ENCODE measurements at regions not wholly inside any gene's neighbourhood (a gene's known extent, or its start where the extent isn't known, plus 50 kb on each side); places are given as distances from the start of the nearest gene placed in this dataset.

GRCh38 chr12:25645427-25645826 lies 92.3 kb upstream of the LMNTD1 start:
- no peak for TF ChIP-seq TAF1 (IDR thresholded peaks at IDR 0.05; ENCODE audit: low read depth)
- TF ChIP-seq, protein P1, sequence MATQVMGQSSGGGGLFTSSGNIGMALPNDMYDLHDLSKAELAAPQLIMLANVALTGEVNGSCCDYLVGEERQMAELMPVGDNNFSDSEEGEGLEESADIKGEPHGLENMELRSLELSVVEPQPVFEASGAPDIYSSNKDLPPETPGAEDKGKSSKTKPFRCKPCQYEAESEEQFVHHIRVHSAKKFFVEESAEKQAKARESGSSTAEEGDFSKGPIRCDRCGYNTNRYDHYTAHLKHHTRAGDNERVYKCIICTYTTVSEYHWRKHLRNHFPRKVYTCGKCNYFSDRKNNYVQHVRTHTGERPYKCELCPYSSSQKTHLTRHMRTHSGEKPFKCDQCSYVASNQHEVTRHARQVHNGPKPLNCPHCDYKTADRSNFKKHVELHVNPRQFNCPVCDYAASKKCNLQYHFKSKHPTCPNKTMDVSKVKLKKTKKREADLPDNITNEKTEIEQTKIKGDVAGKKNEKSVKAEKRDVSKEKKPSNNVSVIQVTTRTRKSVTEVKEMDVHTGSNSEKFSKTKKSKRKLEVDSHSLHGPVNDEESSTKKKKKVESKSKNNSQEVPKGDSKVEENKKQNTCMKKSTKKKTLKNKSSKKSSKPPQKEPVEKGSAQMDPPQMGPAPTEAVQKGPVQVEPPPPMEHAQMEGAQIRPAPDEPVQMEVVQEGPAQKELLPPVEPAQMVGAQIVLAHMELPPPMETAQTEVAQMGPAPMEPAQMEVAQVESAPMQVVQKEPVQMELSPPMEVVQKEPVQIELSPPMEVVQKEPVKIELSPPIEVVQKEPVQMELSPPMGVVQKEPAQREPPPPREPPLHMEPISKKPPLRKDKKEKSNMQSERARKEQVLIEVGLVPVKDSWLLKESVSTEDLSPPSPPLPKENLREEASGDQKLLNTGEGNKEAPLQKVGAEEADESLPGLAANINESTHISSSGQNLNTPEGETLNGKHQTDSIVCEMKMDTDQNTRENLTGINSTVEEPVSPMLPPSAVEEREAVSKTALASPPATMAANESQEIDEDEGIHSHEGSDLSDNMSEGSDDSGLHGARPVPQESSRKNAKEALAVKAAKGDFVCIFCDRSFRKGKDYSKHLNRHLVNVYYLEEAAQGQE (IDR thresholded peaks at IDR 0.05; ENCODE audit: borderline replicate concordance), result no peak
- TF ChIP-seq, protein P2, sequence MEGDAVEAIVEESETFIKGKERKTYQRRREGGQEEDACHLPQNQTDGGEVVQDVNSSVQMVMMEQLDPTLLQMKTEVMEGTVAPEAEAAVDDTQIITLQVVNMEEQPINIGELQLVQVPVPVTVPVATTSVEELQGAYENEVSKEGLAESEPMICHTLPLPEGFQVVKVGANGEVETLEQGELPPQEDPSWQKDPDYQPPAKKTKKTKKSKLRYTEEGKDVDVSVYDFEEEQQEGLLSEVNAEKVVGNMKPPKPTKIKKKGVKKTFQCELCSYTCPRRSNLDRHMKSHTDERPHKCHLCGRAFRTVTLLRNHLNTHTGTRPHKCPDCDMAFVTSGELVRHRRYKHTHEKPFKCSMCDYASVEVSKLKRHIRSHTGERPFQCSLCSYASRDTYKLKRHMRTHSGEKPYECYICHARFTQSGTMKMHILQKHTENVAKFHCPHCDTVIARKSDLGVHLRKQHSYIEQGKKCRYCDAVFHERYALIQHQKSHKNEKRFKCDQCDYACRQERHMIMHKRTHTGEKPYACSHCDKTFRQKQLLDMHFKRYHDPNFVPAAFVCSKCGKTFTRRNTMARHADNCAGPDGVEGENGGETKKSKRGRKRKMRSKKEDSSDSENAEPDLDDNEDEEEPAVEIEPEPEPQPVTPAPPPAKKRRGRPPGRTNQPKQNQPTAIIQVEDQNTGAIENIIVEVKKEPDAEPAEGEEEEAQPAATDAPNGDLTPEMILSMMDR (IDR thresholded peaks at IDR 0.05; ENCODE audit: poor library complexity, severe bottlenecking), result no peak
- no peak for TF ChIP-seq RAD21 (conservative IDR thresholded peaks at IDR 0.05)
- TF ChIP-seq POLR2AphosphoS5 (IDR thresholded peaks at IDR 0.05), result no peak
- TF ChIP-seq EZH2 (IDR thresholded peaks at IDR 0.05; ENCODE audit: borderline replicate concordance, insufficient read depth, low read length, poor library complexity, severe bottlenecking), result no peak
- TF ChIP-seq MXI1 (conservative IDR thresholded peaks at IDR 0.05; ENCODE audit: poor library complexity, severe bottlenecking), result no peak
- TF ChIP-seq EP300 (conservative IDR thresholded peaks at IDR 0.05; ENCODE audit: poor library complexity, severe bottlenecking), result no peak
- TF ChIP-seq SMC3 (conservative IDR thresholded peaks at IDR 0.05; ENCODE audit: poor library complexity), result no peak

Measured in neural cell (in vitro differentiated cells).